Activated CD8-positive, alpha-beta memory T cell treated with anti-CD3 and anti-CD28 coated beads for 48 hours (primary cell): ENCODE measurements at regions not wholly inside any gene's neighbourhood (a gene's known extent, or its start where the extent isn't known, plus 50 kb on each side); places are given as distances from the start of the nearest gene placed in this dataset.
"Not testable (repeated sequence)": the region's sequence is repeated elsewhere in the genome, so short reads cannot be mapped to it uniquely, and the experiment has no call there.

Source experiments
- DNase-seq, 3 experiments: peaks; one replicate each; pipeline ENCODE4 v3.0.0-alpha.2; 2020; ENCODE audit warnings: low read depth in 2 of 3, low spot score in 2 of 3

DNA sequence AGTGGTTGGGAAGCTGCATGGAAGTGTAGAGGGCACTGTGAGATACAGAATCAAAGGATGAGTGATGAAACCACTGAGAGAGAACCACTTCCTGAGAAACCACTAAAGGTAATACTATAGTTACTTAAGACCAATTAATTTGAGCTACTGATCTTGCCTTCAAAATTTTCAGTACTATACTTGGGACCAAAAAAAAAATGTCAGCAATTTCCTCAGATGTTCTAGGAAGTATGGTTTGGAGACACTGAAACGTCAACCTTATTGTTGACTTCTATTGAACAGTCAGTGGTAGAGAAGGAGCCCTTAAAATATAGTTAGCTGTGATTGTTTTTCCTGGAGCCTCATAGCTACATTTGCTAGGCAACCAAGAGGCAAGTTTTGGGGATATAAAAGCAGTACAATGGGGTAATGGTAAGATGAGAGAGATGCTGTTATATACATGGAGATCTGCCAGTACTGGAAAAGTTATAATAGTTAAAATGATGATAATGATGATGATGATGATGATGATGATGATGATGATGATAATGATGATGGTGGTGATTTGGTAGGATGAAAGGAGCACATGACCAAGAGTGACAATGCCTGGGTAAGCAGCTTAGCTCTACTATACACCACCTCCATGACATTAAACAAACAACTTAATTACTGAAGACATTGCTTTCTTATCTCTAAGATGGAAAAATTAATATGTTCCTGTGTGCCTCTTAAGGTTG is 300.9 kb upstream of the G2E3 start:
- no peak for DNase-seq

DNA sequence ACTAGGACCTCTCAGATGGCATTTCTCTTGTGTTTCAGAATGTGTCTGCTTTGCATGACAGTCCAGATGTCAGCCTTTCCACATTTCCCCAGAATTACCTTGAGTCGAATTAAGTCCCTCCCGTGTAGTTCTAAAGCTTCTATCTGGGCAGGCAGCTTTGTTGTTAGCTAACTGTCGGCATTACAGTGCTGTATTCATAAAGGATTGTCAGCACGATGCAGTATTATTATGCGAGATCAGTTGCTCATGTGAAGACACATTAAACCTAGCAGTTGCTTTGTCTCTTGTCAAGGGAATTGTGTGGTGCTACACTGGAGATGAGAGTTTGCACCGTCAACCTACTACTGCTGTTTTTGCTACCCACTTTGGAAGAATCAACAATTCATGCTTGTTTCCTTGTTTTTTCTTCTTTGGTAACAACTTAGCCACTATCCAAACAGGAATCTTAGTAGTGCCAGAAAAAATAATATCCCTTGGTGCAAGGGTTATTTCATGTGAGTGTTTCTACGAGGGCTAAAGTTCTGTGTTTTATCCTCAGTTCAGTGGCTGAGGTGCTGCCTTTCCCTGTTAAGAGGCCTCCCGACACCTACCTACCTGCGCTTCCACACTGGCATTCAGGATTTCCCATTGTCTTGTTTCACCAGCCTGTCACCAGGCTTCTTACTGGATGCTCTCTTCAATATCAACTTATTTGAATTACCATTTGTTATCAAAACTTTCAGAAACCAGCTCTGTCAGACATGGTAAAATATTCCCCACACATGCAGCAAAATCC is 297.9 kb upstream of the G2E3 start:
- DNase-seq: no peak

DNA sequence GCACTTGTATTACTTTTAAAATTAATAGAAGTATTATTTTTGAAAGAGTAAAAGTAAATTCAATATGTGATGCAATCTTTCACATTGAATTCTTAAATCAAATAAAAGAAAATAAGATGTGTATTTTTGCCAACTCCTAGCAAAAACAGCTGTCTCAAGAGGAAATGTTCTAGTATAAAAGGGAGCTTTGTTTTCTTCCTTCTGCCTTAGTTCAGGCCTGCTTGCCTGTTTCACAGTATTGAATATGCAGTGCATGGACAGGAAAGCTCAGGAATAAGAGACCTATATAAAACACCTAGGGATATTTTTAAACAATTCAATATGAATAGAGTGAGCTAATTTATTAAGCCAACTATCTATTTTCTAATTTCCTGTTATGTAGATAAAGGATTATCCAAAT is 294.8 kb upstream of the G2E3 start:
- no peak for DNase-seq

DNA sequence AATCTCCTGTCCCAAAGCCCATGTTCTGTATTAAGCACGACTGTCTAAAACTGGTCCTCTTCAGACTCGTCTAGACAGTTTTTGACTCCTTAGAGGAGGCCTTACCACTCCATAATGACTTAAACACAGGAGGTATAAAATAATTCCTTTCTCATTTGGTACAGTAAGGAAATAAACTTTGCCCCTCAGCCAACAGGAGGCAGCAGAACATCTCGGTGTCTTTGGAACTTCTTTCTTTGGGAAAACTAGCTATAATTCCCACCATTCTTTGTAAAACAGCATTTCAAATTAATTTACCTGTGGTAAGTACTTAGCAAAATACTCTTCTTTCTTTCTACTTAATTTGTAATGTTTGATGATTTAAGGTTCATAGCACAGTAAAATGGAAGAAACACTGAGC is 292.7 kb upstream of the G2E3 start:
- DNase-seq: no peak

DNA sequence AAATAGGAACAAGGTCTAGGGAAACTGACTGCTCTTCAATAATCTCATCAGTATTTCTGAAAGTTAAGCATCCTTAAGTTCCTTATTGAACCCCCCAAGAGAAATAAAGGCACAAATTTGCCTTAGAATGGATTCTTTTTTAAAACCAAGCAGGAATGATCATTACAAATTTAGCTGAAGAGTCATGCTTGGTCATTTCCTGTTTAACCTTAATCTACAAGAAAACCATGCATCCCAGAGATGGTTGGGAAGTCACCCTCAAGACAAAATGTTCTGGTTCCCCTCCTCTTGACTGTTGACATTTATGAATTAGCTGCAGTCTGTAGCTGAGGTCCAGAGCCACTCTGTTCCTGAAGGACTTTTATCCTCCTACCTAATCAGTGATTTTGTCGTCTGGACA is 291.8 kb upstream of the G2E3 start:
- no peak for DNase-seq

DNA sequence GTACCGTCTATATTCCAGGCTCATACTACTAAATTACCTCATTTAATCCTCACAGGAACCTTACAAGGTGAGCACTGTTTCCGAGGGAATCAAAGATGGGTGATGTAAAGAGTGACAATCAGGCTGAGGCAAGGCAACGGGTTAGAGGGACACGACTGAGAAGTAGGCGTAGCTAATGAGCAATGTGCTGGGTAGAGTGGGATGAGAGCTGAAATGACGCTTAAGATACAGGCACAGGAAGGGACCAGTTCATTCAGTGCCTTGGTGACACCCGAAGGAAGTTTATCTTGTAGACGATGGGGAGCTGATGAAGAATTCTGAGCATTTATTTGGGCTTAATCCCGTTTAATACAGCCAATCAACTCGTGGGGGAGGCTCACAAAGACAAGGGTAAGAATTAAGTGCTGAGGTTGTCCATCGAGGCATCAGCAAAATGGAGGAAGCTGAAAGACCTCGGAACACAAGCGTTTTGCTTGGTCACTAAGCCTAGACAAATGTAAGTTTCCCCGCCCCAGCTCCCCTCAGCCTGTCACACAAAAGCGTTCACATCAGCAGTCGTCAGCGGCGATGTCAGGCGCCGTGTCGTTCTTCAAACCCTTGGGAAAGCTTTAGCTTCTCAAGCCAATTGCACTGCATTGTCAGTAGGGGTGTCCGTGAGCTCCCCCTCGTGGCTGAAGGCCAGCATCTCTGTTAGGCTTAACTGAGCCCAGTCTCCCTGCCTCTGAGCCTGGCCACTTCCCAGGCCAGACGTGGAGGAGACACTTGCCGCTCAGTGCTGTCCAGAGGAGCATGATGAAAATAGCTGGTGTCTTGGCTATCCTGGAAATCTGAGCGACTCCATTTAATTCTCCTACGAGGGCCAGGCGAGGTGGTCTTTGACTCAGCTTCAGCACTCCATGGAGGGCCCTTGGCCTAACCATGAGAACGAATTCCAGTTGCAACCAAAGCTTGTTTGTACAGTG is 288.5 kb upstream of the G2E3 start:
- peak; percentile 24 to 33 (median 32) for DNase-seq

DNA sequence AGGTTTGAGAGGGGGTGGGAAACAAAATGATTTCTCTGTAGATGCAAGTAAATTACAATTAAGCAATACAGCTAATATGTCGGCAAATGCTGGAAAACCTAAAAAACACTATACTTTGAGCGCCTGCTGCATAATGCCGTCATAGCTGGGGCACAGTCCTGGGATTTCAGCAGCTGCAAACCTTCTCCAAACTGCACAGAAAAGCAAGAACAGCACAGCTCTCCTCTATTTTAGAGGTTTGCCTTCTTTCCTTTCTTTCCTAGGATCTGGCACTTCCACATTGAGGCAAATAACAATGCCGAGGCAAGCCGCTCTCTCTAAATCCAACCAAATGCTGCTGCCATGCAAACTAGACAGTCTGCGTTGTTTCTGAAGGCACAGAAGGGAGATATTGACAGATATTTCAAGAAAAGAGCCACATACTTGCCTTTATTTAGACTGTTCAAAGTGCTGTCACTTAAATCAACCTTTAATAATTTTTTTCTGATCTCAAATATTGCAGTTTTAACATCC is 287.1 kb upstream of the G2E3 start:
- DNase-seq: no peak

DNA sequence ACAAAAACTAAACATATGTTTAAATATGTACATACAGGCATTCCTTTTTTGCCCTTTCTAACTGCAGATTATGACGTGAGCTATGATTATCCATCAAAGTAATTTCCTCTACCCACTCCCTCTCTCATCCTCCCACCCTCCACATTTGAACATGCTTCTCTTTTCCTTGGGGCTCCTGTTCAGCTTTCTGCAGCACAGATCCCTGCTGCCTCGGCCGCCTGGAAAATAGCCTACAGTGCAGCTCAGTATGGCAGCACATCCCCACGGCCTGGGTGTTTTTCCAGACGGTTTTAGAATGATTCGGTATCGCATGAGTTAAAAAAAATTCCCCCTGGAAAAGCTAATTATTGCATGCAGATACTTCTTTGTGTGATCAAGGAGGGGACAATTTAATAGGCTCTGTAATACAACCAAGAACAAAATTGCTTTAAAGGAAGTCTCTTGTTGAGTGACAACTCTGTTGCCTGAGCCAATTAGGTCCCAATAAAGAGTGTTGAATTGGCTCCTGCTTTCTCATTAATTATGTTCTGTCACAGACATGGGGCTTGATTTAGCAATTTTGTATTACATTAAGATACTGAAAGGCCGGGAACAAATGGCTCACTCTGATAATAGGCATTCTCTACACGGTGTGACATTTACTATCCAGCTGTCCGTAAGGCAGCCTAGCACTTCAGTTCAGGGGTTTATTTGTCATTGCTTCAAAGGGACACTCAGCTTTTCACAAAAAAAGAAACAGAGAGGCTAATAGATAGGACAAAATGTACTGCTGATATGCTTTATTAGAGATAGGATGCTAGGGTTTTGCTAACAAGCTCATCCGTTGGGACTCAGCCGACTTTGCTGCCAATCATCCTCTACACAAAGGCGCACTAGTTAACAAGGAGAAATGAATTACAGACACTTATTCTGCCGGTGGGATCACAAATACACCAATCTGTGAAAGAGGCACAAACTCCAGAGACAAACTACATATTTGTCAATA is 285.8 kb upstream of the G2E3 start:
- DNase-seq: no peak

DNA sequence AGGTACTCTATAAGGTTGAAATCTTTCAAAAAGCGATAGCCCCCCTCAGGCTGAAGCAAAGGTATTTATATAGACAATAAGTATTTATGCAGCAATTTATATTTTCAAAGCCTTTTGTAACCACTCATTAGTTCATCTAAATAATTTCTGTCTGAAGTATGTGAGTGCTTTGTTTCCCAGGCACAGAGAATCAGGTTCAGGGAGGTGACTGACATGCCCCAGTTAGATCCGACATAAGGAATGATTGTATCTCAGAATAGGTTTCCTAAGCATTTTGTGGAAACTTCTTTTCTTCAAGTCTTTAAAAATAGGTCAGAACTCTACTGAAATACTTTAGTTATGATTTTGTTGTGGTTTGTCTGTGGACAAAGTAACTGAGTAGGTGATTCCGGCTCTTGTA is 283.4 kb upstream of the G2E3 start:
- DNase-seq: no peak

DNA sequence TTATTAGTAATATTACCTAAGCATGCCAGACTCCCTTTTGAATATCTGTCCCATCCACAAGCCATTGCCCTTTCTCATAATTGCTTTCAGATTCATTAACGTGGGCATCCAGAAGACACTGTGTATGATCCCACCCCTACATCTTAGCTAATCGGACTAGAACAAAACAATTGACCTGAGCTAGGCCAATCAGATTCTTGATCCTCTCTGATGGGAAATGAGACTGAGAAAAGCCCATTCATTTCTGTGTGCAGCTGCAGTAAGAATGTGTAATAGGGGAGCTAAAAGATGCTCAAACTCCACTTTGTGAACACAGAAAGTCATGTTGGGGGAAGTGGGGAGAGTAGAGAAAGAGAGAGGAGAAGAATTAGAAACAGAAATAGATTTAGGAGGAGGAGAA is 281.7 kb upstream of the G2E3 start:
- DNase-seq: no peak

DNA sequence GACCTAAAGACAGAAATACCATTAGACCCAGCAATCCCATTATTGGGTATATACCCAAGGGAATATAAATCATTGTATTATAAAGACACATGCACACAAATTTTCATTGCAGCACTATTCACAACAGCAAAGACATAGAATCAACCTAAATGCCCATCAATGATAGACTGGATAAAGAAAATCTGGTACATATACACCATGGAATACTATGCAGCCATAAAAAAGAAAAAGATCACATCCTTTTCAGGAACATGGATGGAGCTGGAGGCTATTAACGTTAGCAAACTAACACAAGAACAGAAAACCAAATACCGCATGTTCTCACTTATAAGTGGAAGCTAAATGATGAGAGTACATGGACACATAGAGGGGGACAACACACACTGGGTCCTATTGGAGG is 280.1 kb upstream of the G2E3 start:
- DNase-seq: not testable (repeated sequence)

DNA sequence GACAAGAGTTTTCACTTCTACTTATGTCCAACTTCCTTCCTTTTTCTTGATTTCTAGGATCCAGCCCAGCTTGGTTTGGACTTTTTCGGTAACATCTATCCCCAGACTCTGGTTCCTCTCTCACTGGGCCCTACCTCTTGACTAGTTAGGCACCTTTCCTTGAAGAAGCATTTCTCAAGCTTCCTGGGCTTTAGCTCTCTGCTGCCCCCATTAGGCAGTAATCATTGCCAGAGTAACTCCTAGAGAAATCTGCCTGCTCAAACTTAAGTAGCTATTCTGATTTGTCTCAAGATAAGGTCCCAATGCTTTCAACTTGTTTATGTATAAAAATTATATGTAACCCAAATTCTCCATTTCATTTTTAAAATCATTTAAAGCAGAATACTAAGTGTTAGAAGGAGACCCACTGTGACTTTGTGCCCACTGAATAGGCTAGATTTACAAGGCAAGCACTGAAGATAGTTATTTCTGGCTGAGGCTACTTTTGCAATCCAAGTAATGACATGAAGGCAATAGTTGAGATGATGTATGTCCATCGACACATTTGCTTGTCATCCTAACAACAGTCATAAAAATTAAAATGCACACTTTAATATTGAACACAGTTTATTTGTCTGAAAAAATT is 275.0 kb upstream of the G2E3 start:
- no peak for DNase-seq

DNA sequence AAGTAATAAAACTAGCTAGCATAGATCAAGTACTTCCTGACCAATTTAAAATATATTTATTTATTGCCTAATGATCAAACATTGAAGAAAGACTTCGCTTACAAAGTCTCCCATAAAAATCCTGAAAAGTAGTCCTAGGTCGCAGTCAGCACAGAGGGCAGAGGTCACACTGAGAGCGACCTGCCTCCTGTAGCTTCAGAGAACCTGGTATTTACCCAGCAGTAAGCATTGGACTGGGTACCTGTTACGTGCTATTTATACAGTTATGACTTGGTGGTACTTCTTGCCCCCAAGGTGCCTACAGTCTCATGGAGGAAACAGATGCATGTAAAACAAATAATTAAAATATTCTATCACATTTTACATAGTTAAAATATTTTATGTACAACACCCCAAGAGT is 274.1 kb upstream of the G2E3 start:
- no peak for DNase-seq

DNA sequence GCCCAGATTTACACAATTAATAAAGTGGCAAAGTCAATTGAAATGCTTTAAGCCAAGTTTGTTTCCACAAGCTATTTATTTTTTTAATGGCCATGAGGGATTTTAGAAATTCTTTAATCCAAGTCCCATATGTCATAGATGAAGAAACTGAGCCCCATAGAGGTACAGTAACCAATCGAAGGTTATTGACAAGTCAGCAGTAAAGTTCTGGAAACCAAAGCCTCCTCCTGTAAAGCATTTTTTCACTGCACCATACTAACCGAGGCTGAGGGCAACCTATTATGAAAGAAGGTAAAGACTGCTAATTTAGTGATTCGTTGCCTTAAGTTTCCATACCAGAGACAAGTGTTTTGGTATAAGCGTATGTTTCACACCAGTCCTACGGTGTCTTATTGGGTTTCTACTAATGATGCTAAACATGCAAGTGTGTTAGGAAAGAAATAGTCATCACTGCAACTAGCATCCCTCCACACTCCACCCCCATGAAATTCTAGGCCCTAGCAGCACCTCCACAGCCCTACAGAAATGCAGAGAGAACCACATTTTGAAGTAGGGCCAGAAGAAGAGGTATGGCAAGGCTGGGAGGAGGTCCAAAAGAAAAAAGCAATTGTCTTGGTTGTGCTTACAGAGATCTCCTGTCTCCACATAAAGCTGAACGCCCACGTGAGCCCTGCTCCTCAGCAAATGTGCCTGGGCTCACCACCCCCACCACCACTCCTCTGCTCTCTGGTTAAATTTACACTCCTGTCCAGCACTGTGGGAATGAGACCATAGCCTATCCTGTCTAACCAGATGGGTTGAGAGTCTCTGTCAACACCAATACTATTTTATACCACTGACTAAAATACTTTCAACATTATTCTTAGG is 271.1 kb upstream of the G2E3 start:
- no peak for DNase-seq

DNA sequence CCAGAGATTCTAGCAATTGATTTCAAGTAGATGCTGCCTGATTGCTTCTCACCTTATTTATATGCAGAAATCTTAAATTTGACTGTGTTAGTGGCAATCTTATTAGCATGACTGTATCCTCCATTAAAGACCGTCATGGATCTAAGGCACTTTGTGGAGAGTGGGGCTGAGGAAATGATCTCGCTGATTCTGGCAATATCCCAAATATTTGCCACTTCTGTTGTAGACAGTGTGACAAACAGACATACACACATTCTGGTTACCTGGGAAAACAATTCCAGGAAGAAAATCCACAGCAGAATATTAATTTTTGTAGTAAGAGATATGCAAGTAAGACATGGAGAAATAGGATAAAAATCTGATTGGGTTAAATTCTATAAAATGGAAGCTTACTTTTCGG is 269.0 kb upstream of the G2E3 start:
- no peak for DNase-seq

DNA sequence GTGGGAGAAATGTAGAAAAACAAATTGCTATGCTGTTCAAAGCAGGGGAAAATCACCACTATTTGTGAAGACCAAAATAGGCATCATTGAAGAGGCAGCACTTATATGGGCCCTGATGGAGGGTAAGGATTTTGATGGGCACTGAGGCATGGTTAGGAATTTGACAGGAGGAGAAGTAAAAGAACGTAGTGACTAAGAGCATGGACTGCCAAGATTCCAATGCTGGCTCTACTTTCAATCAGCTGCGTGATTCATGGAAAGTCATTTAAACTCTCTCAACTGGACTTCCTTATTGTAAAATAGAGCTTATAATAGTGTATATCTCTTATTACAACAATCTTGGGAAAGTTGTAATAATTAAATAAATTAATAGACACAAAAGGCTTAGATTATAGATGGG is 267.7 kb upstream of the G2E3 start:
- no peak for DNase-seq

DNA sequence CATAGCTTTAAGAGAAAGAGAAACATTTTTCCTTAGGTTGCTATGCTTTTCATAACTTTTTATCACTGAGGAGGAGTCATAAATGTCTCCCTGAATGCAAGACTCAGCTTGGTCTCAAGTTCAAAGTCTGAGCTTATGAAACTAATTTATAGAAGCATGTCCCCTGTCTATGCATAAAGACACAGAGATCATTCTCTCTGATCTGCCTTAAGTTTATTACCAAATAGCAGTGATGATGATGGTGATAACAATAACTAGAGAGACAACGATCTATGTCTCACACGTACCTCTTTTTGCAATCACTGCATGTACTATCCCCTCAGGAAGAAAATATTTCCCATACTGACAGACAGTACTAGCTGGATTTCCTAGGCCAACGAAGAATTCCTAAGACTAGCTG is 266.4 kb upstream of the G2E3 start:
- DNase-seq: no peak

DNA sequence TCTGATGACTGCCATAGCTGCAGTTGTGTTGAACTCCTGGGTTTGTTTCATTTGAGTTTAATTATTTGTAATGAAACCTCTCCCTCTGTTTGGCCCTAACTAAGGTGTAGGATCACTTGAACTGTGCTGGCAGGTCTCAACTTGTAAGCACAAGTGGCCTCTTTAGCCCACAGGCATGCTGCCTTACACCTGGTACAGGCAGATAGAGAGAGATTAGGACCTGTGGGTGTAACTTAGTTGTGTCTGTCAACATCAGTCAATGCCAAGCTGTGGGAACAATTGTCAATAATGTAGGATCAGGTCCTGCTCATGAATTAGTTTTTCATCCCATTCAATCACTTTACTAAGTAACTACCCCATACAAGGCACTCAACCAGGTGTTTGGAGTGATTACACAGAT is 263.0 kb upstream of the G2E3 start:
- DNase-seq: no peak

DNA sequence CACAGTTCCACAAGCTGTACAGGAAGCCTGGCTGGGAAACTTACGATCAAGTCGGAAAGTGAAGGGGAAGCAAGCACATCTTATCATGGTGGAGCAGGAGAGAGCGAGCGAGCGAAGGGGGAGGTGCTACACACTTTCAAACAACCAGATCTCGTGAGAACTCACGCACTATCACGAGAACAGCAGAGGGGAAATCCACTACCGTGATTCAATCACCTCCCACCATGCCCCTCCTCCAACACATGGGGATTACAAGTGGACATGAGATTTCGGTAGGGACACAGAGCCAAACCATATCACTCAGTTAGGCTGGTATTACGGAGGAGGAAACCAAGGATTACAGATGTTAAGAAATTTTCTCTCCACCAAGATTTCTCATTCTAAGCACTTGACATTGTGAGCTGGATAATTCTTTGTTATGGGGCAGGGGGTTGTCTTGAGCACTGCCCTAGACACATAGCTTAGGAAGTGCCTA is 262.0 kb upstream of the G2E3 start:
- DNase-seq: no peak
